Stimulated activated CD8-positive, alpha-beta memory T cell treated with anti-CD3 and anti-CD28 coated beads, Interleukin-4, amount 100 ng/mL, for 24 hours (primary cell): ENCODE measurements at regions not wholly inside any gene's neighbourhood (a gene's known extent, or its start where the extent isn't known, plus 50 kb on each side); places are given as distances from the start of the nearest gene placed in this dataset.
"Not testable (repeated sequence)": the region's sequence is repeated elsewhere in the genome, so short reads cannot be mapped to it uniquely, and the experiment has no call there.

ENCODE experiments used
- DNase-seq: peaks from one replicate; pipeline ENCODE4 v3.0.0-alpha.2; 2020; ENCODE audit warnings: low read depth

- DNase-seq: no peak
These were observed 126.1 kb downstream of the PPIAL4G start for GRCh38 chr1:148357037-148357436.

DNA sequence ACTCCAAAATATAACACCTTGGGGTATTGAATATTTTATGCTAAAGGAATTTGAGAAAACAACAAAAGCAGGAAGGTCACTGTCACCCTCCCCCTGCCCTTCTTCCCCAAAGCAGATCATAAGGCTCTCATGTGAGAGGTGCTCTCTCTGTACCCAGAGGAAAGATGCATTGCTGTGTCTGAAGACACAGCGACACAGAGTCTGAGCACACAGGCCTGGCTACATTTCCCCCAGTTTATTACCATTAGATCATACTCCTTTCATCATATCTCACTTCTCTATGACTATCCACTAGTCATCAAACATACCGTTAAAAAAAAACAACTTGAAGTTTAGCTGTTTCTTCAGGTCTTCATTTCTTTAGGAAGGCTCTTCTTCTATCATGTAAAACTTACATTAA lies 127.1 kb downstream of the PPIAL4G start:
- DNase-seq: no peak

DNA sequence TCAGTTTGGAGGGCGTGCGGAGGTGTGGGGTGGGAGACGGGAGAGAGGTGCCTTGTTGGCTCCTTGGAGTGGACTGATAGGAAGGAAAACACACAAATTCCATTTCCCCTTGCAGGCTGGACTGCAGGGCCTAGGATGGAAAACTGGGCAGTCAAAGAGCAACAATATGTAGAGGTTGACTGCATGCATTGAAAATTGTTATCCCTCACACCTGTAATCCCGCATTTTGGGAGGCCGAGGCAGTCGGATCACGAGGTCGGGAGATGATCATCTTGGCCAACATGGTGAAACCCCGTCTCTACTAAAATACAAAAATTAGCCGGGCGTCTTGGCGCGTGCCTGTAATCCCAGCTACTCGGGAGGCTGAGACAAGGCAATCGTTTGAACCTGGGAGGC lies 128.2 kb downstream of the PPIAL4G start:
- DNase-seq: no peak

DNA sequence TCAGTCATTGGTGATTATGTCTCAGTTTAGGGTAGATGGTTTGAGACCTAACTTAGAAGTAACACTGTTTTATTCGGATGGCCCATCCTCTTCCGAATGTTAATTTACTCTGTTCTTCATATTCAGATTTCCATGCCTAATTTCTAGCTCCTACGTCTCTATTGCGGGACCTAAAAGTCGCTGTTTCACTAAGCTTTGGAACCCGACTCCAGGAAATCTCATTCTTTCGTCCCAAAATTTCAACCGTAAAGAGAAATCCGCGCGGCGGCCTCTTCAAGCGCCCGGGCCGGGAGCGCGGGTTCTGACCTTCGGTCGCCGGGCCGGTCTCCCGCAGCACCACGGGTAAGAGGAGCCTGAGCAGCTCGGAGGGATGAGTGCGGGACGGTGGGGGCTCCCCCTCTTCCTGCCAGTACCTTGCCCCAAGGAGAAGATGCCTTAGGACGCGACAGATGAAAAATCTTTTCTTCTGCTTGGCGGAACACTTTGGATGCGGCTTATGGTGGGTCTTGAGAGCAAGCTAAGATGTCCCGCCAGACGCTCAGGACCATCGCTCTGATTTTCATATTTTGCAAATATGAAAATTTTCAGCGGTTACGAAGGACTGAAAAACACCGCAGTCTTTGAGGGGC lies 128.7 kb downstream of the PPIAL4G start:
- no peak for DNase-seq

- no peak for DNase-seq
These were observed 129.4 kb downstream of the PPIAL4G start for GRCh38 chr1:148353461-148354283.

DNA sequence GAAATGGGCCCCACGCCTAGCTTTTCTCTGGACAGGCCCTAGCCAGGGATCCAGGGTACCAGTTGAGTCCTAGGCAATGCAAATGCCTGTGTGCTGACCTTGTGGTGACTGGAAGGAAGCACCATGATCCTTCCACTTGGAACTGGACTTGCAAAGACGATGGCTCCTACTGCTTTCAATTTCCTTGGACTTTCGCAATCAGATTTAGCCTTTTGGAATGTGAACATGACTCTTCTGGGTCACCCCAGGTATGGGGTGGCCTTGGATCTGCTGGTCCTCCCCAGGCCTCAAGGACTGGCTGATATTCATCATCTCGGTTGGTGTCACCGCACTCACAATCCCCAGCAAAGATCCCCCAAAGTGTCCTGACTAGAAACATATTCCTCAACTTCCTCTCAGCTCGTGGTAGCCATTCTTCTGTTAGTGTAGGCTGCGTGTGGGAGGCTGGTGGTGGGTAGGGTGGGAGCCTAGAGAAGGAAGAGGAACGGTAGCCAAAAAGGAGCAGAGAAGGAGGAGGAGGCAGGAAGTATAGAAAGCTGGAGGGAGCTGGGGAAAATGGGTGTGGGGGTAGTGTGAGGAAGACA lies 130.5 kb downstream of the PPIAL4G start:
- DNase-seq: no peak

- DNase-seq: no peak
These were observed 135.3 kb downstream of the PPIAL4G start for GRCh38 chr1:148347781-148348180.

GRCh38 chr1:148345659-148346151 lies 137.4 kb downstream of the PPIAL4G start:
- not testable (repeated sequence) for DNase-seq

DNA sequence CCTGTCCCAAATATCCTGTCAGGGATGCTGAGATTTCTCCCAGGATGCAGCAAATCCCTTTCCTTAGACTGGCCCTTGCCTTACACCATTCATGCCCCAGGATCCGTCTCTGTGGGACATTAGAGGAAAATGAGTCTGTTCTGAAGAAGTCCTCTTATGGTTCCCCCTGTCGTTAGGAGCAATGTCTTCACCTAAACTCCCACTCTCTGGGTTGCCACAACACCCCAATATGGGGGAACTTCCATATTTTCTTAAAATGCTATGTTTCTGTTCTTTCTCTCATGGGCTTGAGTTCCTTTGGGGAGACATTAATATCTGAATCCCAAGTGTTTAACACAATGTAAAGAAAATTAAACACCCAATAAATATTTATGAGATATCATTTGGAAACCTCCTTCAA lies 138.5 kb downstream of the PPIAL4G start:
- not testable (repeated sequence) for DNase-seq

GRCh38 chr1:148341729-148342128 lies 141.4 kb downstream of the PPIAL4G start:
- DNase-seq: not testable (repeated sequence)

GRCh38 chr1:148336121-148336918 lies 146.8 kb downstream of the PPIAL4G start:
- not testable (repeated sequence) for DNase-seq

GRCh38 chr1:148334339-148335130 lies 148.6 kb downstream of the PPIAL4G start:
- DNase-seq: peak; percentile 61

- no peak for DNase-seq
These were observed 149.2 kb downstream of the PPIAL4G start for GRCh38 chr1:148333875-148334338.

GRCh38 chr1:148328884-148329283 lies 154.2 kb downstream of the PPIAL4G start:
- no peak for DNase-seq

DNA sequence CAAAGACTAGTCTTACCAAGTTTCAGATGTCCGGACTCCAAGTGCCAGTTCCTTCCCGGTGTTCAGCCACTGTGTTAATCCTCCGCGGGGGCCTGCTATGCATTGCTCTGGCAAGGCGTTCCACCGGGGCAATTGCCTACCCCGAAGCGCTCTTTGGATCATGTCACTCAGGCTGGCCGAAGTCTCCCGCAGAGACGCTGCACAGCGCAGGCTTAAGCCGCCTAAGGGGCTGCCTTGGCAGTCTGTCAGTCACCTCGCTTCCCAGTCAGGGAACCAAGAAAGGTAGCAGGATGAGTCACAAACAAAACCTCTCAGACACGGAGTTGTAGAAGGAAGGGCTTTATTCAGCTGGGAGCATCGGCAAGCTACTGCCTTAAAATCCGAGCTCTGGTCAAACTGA lies 158.1 kb downstream of the PPIAL4G start:
- DNase-seq: not testable (repeated sequence)

DNA sequence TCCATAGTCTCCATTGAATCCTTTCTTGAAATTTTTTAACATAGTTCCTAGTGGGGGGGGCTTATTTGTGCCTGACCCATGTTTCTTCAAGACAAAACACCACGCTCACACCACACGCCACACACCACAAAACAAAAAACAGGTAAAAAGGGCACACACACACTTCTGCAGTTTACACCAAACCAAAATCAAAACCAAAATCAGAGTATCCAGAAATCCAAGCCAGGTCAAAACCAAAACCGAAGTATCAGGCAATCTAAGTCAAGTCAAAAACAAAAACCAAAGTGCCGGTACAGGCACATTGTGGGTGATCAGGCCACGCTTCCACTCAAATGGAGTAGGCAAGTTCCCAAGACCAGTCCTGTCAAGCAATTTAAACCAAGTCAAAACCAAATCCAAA lies 158.6 kb downstream of the PPIAL4G start:
- not testable (repeated sequence) for DNase-seq

- not testable (repeated sequence) for DNase-seq
These were observed 163.0 kb downstream of the PPIAL4G start for GRCh38 chr1:148320079-148320478.

DNA sequence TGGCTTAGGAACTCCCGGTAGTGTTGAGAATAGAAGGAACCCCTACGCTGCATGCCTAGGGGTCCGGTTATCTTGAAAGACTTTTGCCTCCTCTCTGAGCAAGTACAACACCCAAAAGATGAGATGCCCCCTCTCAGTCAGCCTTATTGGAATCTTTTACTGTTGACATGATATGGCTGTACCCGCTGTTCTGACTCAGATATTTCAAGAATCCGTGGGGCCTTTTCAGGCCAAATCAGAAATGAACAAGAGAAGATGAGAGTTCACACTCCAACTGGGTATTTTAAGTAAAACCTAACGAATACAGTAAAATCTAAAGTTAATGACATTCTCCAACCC lies 164.2 kb downstream of the PPIAL4G start:
- DNase-seq: no peak

DNA sequence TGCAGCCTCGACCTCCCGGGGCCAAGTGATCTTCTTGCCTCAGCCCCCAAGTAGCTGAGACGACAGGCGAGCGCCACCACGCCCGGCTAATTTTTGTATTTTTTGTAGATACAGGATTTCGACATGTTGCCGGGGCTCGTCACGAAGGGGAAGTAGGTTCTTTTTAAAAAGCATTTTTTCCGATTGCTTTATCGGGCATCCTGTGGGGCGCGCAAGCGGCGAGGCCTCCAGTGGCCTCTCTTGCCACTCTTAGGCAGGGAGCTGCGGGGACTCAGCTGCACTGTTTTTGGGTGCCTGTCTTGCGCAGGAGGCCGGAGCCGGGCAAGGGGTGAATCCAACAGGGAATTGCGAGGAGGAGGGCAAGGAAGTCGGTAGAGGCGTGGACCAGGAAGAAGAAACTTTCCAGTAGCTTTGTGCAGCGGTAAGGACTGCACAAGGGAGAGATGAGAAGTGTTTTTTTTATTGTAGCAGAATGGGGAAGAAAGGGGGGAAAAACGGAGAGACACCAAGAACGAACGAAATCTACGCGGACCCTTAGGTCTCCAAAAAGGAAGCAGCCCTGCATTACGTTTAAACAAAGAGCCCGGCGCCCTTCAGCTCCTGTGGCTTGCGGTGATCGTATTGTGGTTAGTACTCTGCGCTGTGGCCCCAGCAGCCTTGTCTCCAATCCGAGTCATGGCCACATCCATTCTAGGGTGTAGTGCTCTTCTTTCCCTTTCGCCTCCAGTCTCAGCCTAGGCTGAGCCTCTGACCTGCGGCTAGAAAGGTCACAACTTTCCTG lies 164.8 kb downstream of the PPIAL4G start:
- DNase-seq: peak; percentile 39

DNA sequence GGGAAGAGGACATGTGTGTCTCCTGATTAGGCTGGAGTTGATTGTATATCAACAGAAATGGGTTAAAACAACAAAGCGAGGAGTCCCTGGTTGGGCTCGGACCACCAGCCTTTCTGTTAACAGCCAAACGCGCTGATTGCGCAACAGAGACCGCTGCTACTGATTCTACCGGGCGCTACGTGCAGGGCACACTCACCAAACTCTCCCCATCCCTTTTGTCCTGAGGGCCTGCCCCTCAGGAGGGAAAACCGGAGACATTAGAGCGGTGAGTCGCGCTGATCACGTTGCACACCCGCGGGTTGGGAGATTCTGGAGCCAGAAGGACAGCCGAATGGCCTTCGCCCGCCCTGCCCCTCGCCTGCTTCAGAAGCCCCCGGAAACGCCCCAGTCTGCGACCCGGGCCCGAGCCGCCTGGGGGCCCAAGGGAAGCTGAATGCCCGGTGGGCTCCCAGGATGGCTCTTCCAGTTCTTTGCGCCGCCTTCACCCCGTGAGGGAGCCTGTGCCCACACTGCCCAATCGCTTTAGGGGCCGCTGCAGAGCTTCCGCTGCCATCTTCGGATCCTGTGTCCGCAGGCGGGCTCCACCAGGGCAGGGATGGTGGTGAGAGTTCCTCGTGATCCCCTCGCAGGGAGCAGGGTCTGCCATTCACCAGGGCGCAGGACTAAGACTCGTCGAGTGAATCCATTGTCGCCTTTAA lies 165.4 kb upstream of the NBPF11 start:
- no peak for DNase-seq
